Cardiac fibroblast (primary cell): ENCODE measurements at regions not wholly inside any gene's neighbourhood (a gene's known extent, or its start where the extent isn't known, plus 50 kb on each side); places are given as distances from the start of the nearest gene placed in this dataset.

ENCODE experiments used
- DNase-seq, 2 donors: peaks; one replicate each; pipeline versions ENCODE4 v3.0.0 to v3.0.0-alpha.2; 2010; ENCODE audit warnings: low read depth in 2 of 2
- H3K4me3 ChIP-seq, 2 donors: replicated peaks in 1 of 2; 1 replicate in 1 of 2; 2 replicates in 1 of 2; pipeline ENCODE4 v1.5.1; 2011; ENCODE audit warnings: low read depth in 2 of 2, low read length in 2 of 2, mild to moderate bottlenecking in 2 of 2, moderate library complexity in 1 of 2
- TF ChIP-seq, protein P1 (sequence below): IDR thresholded peaks from one replicate; pipeline ENCODE4 v1.5.1; 2011; ENCODE audit warnings: low read depth, mild to moderate bottlenecking, low read length, inconsistent platforms

DNA sequence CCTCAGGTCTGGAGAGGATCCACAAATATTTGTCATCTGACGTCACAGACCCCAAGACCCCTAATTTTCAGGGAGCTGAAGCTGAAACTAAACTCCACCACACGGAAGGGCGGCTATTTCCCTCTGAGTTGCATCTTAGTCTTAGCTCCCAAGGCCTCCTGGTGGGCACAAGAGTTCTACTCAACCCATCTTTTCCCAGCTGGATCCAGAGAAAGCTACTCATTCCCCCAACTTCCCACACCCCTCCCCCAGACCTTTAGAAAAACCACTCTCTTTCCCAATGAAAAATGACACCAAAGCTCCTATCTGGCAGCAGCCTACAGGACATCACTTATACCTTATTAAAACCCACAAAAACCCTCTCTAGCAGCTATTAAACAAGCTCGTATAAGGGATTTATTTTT is 67.1 kb upstream of the SLC1A1 start:
- TF ChIP-seq, protein P1, sequence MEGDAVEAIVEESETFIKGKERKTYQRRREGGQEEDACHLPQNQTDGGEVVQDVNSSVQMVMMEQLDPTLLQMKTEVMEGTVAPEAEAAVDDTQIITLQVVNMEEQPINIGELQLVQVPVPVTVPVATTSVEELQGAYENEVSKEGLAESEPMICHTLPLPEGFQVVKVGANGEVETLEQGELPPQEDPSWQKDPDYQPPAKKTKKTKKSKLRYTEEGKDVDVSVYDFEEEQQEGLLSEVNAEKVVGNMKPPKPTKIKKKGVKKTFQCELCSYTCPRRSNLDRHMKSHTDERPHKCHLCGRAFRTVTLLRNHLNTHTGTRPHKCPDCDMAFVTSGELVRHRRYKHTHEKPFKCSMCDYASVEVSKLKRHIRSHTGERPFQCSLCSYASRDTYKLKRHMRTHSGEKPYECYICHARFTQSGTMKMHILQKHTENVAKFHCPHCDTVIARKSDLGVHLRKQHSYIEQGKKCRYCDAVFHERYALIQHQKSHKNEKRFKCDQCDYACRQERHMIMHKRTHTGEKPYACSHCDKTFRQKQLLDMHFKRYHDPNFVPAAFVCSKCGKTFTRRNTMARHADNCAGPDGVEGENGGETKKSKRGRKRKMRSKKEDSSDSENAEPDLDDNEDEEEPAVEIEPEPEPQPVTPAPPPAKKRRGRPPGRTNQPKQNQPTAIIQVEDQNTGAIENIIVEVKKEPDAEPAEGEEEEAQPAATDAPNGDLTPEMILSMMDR, result no peak
- DNase-seq, result no peak
- no peak overlapping the region for H3K4me3 ChIP-seq

DNA sequence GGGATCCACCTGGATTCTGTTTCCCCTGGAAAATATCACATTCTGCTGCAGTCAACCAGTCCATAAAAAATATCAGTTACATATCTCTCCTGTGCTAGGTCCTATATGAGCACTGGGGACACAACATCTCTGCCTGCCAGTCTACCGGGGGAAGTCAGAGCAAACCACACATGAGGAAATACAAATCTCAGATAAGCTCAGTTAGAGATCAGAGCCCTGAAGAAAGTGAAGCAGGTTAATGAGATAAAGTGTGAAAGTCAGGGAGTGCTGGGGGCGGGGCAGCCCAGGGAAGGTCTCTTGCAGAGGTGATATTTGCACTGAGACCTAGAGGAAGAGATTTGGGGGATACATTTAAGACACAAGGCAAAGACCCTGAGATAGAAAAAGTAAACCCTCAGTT is 67.8 kb upstream of the SLC1A1 start:
- TF ChIP-seq, protein P1, result no peak
- DNase-seq, result no peak
- no peak overlapping the region for H3K4me3 ChIP-seq

DNA sequence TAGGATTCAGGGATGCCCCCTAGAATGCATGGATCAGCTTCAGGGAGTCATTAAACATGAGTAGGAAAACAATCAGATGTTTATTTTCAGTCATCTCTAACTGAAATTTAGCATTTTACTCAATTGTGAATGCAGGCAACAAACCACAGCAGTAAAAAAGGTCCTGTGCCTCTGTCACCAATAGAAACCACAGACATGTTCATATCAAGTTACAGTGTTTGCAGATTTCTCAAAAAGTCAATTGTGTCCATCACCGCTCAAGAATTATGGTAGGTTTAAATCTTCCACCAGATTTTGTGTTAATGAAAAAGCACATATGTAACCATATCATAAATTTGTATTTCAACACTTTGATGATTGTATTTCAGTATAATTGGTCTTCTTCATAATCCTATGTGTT is 68.4 kb upstream of the SLC1A1 start:
- no peak for DNase-seq
- no peak overlapping the region for H3K4me3 ChIP-seq
- TF ChIP-seq, protein P1, result no peak

DNA sequence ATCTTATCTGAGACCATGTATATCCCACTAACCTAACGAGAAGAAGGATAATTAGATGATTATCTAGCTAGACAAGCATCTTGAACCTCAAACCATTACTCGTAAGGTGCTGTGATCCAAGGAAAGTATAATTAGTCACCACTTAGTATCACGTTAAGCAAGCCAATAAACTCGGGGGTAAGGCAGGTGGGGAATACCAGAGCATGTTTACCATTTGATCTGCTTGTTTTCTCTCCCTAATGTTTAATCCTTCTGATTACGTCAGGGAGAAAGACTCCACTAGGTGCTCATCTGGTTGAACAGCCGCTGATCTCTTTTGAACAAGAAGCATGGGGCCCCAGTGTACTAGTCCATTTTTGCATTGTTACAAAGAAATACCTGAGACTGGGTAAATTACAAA is 69.9 kb upstream of the SLC1A1 start:
- DNase-seq, result no peak
- no peak overlapping the region for H3K4me3 ChIP-seq
- TF ChIP-seq, protein P1, result no peak

DNA sequence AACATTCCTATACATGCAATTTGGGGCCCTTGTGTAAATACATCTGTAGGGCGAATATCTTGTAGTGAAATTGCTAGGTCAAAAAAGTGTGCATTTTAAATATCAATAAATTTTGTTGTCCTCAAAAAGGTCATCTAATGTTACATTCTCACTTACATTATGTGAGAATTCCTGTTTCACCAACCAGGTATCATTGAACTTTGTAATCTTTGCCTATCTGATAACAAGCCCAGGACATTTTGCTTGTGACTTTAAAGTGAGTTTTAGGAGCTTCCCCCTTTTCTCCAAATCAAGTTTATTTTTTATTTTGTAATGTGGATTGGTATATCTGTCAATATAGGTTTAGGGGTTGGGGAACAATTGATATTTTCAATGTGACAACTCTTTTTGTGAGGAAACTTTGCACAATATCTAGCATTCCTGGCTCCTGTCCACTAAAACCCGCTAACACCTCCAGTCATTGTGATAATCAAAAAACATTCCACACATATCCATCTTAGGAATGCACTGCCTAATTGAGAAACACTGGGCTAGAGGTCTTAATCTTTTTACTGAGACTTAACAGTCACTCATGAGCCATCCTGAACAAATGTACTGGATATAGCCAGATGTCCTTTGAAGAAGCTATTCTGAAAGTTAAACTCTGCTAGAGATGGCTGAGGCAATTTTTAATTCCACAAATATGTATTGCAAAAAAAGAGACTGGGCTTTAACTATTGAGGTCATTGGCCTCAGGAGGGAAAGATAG is 72.5 kb upstream of the SLC1A1 start:
- H3K4me3 ChIP-seq, result no peak overlapping the region
- TF ChIP-seq, protein P1, result no peak
- peak; percentile 73 to 80 for DNase-seq

DNA sequence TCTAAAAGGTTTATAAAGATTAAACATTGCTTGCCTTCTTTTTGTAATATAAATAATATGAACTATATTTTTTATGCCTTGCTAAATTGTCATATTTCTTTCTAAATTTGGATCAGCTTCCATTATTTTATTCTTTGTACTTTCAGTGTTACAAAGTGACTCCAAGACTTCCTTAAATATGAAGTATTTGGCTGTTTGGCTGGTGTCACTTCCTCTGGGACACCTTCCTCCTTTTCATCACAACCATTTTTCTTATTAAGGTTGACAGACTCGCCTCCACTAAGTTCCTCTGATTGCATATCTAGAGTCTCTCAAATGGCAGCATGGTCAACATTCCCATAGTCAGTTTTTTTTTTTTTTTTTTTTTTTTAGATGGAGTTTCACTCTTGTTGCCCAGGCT is 73.8 kb upstream of the SLC1A1 start:
- TF ChIP-seq, protein P1, result no peak
- no peak overlapping the region for H3K4me3 ChIP-seq
- no peak for DNase-seq

DNA sequence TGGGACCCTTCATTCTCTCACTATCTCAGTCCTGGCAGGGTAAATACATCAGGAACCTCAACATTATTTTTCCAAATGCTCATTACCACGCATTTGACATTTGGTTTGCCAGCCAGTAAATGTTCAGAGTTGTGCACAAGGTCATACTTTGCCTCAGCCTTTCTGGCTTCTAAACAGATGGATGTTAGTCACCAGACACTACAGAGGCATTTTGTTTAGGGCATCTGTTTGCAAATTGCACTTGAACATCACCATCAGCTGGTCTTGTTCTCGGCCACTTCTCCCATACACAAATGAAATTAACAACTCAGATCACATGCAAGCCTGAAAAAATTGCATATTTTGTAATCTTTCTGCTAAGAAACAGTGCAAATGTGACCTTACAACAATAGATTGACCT is 75.0 kb upstream of the SLC1A1 start:
- DNase-seq, result no peak
- H3K4me3 ChIP-seq, result no peak overlapping the region
- TF ChIP-seq, protein P1, result no peak
